Spleen (tissue), 7 donors: ENCODE measurements at regions not wholly inside any gene's neighbourhood (a gene's known extent, or its start where the extent isn't known, plus 50 kb on each side); places are given as distances from the start of the nearest gene placed in this dataset.
"Not testable (repeated sequence)": the region's sequence is repeated elsewhere in the genome, so short reads cannot be mapped to it uniquely, and the experiment has no call there.

Experiments
- POLR2A ChIP-seq, 3 donors: fragments of 450-650 bp; IDR thresholded peaks; one replicate each; pipeline ENCODE4 v1.5.1; 2017; ENCODE audit warnings: antibody characterized with exemption in 3 of 3, mild to moderate bottlenecking in 1 of 3
- TF ChIP-seq, protein P1 (sequence below), 11 experiments: fragments of 200-600 bp in 7 of 11; fragments of 450-650 bp in 4 of 11; sonication (generic) in 4 of 11; IDR thresholded peaks in 8 of 11; conservative IDR thresholded peaks in 3 of 11; 1 replicate in 7 of 11; 2 replicates in 4 of 11; pipeline versions ENCODE4 v1.4.0 to v1.8.0; 2016 to 2021; ENCODE audit warnings: antibody characterized with exemption in 11 of 11, inconsistent platforms in 4 of 11, mild to moderate bottlenecking in 1 of 11
- donor health status: DM: no; HTN: no; CAD: no; lungs with moderate emphysema.
- donor health status: DM: no; HTN: no; CAD: no.
- donor health status: DM: no; HTN: no; CAD: no.

DNA sequence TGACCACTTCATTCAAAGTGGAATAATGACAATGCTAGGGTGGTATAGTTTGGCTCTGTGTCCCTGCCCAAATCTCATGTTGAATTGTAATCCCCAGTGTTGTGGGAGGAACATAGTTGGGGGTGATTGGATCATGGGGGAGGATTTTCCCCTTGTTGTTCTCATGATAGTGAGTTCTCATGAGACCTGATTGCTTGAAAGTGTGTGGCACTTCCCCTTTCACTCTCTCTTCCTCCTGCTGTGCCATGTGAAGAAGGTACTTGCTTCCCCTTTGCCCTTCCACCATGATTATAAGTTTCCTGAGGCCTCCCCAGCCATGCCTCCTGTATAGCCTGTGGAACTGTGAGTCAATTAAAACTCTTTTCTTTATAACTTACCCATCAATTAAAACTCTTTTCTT, 348.3 kb upstream of the CD180 start:
- TF ChIP-seq, protein P1, sequence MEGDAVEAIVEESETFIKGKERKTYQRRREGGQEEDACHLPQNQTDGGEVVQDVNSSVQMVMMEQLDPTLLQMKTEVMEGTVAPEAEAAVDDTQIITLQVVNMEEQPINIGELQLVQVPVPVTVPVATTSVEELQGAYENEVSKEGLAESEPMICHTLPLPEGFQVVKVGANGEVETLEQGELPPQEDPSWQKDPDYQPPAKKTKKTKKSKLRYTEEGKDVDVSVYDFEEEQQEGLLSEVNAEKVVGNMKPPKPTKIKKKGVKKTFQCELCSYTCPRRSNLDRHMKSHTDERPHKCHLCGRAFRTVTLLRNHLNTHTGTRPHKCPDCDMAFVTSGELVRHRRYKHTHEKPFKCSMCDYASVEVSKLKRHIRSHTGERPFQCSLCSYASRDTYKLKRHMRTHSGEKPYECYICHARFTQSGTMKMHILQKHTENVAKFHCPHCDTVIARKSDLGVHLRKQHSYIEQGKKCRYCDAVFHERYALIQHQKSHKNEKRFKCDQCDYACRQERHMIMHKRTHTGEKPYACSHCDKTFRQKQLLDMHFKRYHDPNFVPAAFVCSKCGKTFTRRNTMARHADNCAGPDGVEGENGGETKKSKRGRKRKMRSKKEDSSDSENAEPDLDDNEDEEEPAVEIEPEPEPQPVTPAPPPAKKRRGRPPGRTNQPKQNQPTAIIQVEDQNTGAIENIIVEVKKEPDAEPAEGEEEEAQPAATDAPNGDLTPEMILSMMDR (IDR thresholded peaks at IDR 0.05 in 8 of 11, conservative IDR thresholded peaks at IDR 0.05 in 3 of 11): not testable (repeated sequence)
- not testable (repeated sequence) for TF ChIP-seq POLR2A (IDR thresholded peaks at IDR 0.05)
